Panc1 (cell line): ENCODE measurements at regions not wholly inside any gene's neighbourhood (a gene's known extent, or its start where the extent isn't known, plus 50 kb on each side); places are given as distances from the start of the nearest gene placed in this dataset.

Experiments
- ATAC-seq: fragments of 200-7000 bp; cut with Tn5 transposase; 2 replicates; pipeline ENCODE4 v1.9.1; 2020; ENCODE audit warnings: mild to moderate bottlenecking, moderate library complexity
- BruUV-seq: library from RNA; stranded (reverse); fragments of 400-500 nt; replicated peaks from 2 replicates; lab custom pipeline; 2021; lab: Mats Ljungman, UMichigan
- CTCF ChIA-PET: fragments of 300-600 bp; sonication (Branson Sonifier 250); formaldehyde crosslinking; loops from one replicate; lab custom pipeline; 2022; ENCODE audit warnings: antibody characterized with exemption; lab: Charles Lee
- POLR2A ChIA-PET: fragments of 300-600 bp; sonication (Branson Sonifier 250); formaldehyde crosslinking; loops from one replicate; lab custom pipeline; 2022; ENCODE audit warnings: antibody characterized with exemption; lab: Charles Lee
- DNase-seq: peaks from one replicate; pipeline ENCODE4 v3.0.0-alpha.2; 2010; ENCODE audit warnings: low read depth, low spot score
- H3K27ac ChIP-seq: 2 replicates; pipeline ENCODE4 v1.5.1; 2011; ENCODE audit warnings: mild to moderate bottlenecking, low read length, inconsistent platforms
- H3K27me3 ChIP-seq: fragments of 200-500 bp; sonication (Bioruptor generic); 2 replicates; pipeline ENCODE4 v1.6.0; 2014; ENCODE audit warnings: low read length, inconsistent platforms; ENCODE audit not compliant: control insufficient read depth, insufficient read depth
- H3K36me3 ChIP-seq: fragments of 200-500 bp; sonication (Bioruptor generic); 2 replicates; pipeline ENCODE4 v1.5.1; 2014; ENCODE audit warnings: inconsistent platforms, mild to moderate bottlenecking, low read length, moderate library complexity; ENCODE audit not compliant: control insufficient read depth, insufficient read depth
- H3K4me1 ChIP-seq: 2 replicates; pipeline ENCODE4 v1.5.1; 2011; ENCODE audit warnings: inconsistent platforms, mild to moderate bottlenecking, low read length, moderate library complexity; ENCODE audit not compliant: control insufficient read depth, insufficient read depth
- H3K4me3 ChIP-seq, 2 experiments: 2 replicates each; pipeline ENCODE4 v1.5.1; 2011 to 2012; ENCODE audit warnings: low read depth in 2 of 2, low read length in 2 of 2, mild to moderate bottlenecking in 2 of 2, inconsistent platforms in 1 of 2, moderate library complexity in 1 of 2
- H3K9me3 ChIP-seq: fragments of 200-500 bp; sonication (Bioruptor generic); 2 replicates; pipeline ENCODE4 v1.5.1; 2014; ENCODE audit warnings: low read depth, mild to moderate bottlenecking, inconsistent platforms, low read length, moderate library complexity; ENCODE audit not compliant: control insufficient read depth, insufficient read depth
- POLR2AphosphoS5 ChIP-seq: IDR thresholded peaks from 2 replicates; pipeline ENCODE4 v1.6.1; 2012; ENCODE audit warnings: mild to moderate bottlenecking, low read depth, low read length, moderate library complexity
- SIN3A ChIP-seq: IDR thresholded peaks from 2 replicates; pipeline ENCODE4 v1.6.1; 2012; ENCODE audit warnings: low read depth, mild to moderate bottlenecking, low read length, moderate library complexity, borderline replicate concordance; ENCODE audit not compliant: insufficient read depth
- TCF7L2 ChIP-seq: IDR thresholded peaks from 2 replicates; pipeline ENCODE4 v1.6.1; 2011; ENCODE audit warnings: mild to moderate bottlenecking, low read depth, low read length, inconsistent platforms
- in situ Hi-C: cut with HindIII; loops from 2 replicates; pipeline ENCODE4 v1.10.0; 2016; ENCODE audit warnings: low sequenced_read_pairs, low pct_unique_long_range_greater_than_20kb
- intact Hi-C: fragments of 100-400 bp; cut with micrococcal nuclease; formaldehyde crosslinking; loops from one replicate; pipeline ENCODE4 v1.10.0; 2022; ENCODE audit not compliant: unreplicated experiment
- TF ChIP-seq, protein P1 (sequence below): fragments of 450-650 bp; IDR thresholded peaks from 2 replicates; pipeline ENCODE4 v1.5.1; 2017; ENCODE audit warnings: mild to moderate bottlenecking
- TF ChIP-seq, protein P2 (sequence below), 2 experiments: IDR thresholded peaks; 2 replicates each; pipeline ENCODE4 v1.6.1; 2011 to 2012; ENCODE audit warnings: low read depth in 2 of 2, control low read depth in 1 of 2, low read length in 1 of 2, mild to moderate bottlenecking in 1 of 2, moderate library complexity in 1 of 2; ENCODE audit not compliant: insufficient read depth in 1 of 2

DNA sequence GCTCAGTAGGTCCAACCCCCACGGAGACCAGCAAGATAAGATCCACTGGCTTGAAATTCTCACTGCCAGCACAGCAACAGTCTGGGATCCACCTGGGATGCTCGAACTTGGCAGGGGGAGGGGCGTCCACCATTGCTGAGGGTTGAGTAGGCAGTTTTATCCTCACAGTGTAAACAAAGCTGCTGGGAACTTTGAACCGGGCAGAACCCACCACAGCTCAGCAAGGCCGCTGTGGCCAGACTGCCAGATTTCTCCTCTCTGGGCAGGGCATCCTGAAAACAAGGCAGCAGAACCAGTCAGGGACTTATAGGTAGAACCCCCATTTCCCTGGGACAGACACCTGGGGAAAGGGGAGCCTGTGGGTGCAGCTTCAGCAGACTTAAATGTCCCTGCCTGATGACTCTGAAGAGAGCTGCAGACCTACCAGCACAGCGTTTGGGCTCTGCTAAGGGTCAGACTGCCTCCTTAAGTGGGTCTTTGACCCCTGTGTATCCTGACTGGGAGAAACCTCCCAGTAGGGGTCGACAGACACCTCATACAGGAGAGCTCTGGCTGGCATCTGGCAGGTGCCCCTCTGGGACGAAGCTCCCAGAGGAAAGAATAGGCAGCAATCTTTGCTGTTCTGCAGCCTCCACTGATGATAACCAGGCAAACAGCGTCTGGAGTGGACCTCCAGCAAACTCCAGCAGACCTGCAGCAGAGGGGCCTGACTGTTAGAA is 782.4 kb upstream of the EYS start:
- CTCF ChIA-PET, result no interaction called here
- no peaks in the 10 kb centered on the region for H3K4me1 ChIP-seq
- H3K4me3 ChIP-seq, result no peak overlapping the region
- BruUV-seq, result no TSS peak
- H3K9me3 ChIP-seq, result no peaks in the 10 kb centered on the region
- no peak for TF ChIP-seq TCF7L2
- TF ChIP-seq, protein P1, sequence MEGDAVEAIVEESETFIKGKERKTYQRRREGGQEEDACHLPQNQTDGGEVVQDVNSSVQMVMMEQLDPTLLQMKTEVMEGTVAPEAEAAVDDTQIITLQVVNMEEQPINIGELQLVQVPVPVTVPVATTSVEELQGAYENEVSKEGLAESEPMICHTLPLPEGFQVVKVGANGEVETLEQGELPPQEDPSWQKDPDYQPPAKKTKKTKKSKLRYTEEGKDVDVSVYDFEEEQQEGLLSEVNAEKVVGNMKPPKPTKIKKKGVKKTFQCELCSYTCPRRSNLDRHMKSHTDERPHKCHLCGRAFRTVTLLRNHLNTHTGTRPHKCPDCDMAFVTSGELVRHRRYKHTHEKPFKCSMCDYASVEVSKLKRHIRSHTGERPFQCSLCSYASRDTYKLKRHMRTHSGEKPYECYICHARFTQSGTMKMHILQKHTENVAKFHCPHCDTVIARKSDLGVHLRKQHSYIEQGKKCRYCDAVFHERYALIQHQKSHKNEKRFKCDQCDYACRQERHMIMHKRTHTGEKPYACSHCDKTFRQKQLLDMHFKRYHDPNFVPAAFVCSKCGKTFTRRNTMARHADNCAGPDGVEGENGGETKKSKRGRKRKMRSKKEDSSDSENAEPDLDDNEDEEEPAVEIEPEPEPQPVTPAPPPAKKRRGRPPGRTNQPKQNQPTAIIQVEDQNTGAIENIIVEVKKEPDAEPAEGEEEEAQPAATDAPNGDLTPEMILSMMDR, result no peak
- no peak for TF ChIP-seq POLR2AphosphoS5
- TF ChIP-seq SIN3A, result no peak
- TF ChIP-seq, protein P2, sequence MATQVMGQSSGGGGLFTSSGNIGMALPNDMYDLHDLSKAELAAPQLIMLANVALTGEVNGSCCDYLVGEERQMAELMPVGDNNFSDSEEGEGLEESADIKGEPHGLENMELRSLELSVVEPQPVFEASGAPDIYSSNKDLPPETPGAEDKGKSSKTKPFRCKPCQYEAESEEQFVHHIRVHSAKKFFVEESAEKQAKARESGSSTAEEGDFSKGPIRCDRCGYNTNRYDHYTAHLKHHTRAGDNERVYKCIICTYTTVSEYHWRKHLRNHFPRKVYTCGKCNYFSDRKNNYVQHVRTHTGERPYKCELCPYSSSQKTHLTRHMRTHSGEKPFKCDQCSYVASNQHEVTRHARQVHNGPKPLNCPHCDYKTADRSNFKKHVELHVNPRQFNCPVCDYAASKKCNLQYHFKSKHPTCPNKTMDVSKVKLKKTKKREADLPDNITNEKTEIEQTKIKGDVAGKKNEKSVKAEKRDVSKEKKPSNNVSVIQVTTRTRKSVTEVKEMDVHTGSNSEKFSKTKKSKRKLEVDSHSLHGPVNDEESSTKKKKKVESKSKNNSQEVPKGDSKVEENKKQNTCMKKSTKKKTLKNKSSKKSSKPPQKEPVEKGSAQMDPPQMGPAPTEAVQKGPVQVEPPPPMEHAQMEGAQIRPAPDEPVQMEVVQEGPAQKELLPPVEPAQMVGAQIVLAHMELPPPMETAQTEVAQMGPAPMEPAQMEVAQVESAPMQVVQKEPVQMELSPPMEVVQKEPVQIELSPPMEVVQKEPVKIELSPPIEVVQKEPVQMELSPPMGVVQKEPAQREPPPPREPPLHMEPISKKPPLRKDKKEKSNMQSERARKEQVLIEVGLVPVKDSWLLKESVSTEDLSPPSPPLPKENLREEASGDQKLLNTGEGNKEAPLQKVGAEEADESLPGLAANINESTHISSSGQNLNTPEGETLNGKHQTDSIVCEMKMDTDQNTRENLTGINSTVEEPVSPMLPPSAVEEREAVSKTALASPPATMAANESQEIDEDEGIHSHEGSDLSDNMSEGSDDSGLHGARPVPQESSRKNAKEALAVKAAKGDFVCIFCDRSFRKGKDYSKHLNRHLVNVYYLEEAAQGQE (IDR thresholded peaks at IDR 0.05; ENCODE audit: insufficient read depth in 1 of 2, low read depth in 2 of 2, low read length in 1 of 2), result no peak
- POLR2A ChIA-PET, result no interaction called here
- in situ Hi-C loops (no loop called here), intact Hi-C loops (no loop called here)
- no peak for ATAC-seq
- no peaks in the 10 kb centered on the region for H3K27me3 ChIP-seq
- H3K36me3 ChIP-seq, result no peaks in the 10 kb centered on the region
- no peak for DNase-seq
- H3K27ac ChIP-seq, result no peak overlapping the region

DNA sequence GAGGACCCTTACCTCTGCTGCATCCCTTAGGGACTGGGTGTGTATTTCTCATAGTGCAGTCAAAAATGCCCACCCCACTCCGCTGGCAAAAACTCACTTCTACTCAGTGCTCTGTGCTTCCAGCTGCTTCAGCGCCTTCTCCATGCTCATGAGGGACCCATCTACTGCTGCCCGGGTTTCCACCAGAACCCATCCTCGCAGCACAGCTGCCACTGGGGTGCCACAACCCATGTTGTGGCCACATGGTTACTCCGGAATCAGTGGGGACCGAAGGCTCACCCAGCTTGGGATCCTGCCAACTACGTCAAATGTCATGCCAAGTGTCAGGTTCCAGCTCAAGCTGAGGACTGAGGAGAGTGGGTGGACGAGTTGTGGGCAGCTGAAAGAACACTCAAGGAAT is 774.2 kb upstream of the EYS start:
- DNase-seq (no peak), ATAC-seq (no peak)
- Histone ChIP-seq H3K36me3 (no peaks in the 10 kb centered on the region), H3K27ac (no peak overlapping the region), H3K4me3 (no peak overlapping the region), H3K27me3 (no peaks in the 10 kb centered on the region), H3K9me3 (no peaks in the 10 kb centered on the region), H3K4me1 (no peaks in the 10 kb centered on the region)
- in situ Hi-C loops, result no loop called here
- TF ChIP-seq, protein P1, result no peak
- TF ChIP-seq SIN3A, result no peak
- no peak for TF ChIP-seq POLR2AphosphoS5
- TF ChIP-seq, protein P2 (IDR thresholded peaks at IDR 0.05; ENCODE audit: insufficient read depth in 1 of 2, low read depth in 2 of 2, low read length in 1 of 2), result no peak
- TF ChIP-seq TCF7L2, result no peak
- intact Hi-C loops, result no loop called here
- no TSS peak for BruUV-seq
- POLR2A ChIA-PET, result no interaction called here
- CTCF ChIA-PET, result no interaction called here
